Liver (tissue), 3 donors: ENCODE measurements at regions not wholly inside any gene's neighbourhood (a gene's known extent, or its start where the extent isn't known, plus 50 kb on each side); places are given as distances from the start of the nearest gene placed in this dataset.

Source experiments
- GABPA ChIP-seq, 2 donors: IDR thresholded peaks in 1 of 2; conservative IDR thresholded peaks in 1 of 2; 2 replicates each; pipeline ENCODE4 v1.6.1; 2016; ENCODE audit warnings: antibody characterized with exemption in 2 of 2, mild to moderate bottlenecking in 1 of 2, moderate library complexity in 1 of 2
- HNF4G ChIP-seq: IDR thresholded peaks from 2 replicates; pipeline ENCODE4 v1.6.1; 2016; ENCODE audit warnings: antibody characterized with exemption
- RAD21 ChIP-seq, 2 donors: IDR thresholded peaks; 2 replicates each; pipeline ENCODE4 v1.6.1; 2016; ENCODE audit warnings: antibody characterized with exemption in 2 of 2, mild to moderate bottlenecking in 2 of 2
- YY1 ChIP-seq: IDR thresholded peaks from 2 replicates; pipeline ENCODE4 v1.6.1; 2016; ENCODE audit warnings: antibody characterized with exemption, mild to moderate bottlenecking
- TF ChIP-seq, protein P1 (sequence below): fragments of 150-350 bp; IDR thresholded peaks from 2 replicates; pipeline ENCODE4 v1.5.1; 2017; ENCODE audit warnings: improper control_type of control experiment, low read depth, low read length; ENCODE audit not compliant: missing input control
- TF ChIP-seq, protein P2 (sequence below): IDR thresholded peaks from 2 replicates; pipeline ENCODE4 v1.6.1; 2016; ENCODE audit warnings: antibody characterized with exemption
- TF ChIP-seq, protein P3 (sequence below): IDR thresholded peaks from 2 replicates; pipeline ENCODE4 v1.6.1; 2016; ENCODE audit warnings: antibody characterized with exemption
- donor health status: healthy.
- donor health status: healthy.

DNA sequence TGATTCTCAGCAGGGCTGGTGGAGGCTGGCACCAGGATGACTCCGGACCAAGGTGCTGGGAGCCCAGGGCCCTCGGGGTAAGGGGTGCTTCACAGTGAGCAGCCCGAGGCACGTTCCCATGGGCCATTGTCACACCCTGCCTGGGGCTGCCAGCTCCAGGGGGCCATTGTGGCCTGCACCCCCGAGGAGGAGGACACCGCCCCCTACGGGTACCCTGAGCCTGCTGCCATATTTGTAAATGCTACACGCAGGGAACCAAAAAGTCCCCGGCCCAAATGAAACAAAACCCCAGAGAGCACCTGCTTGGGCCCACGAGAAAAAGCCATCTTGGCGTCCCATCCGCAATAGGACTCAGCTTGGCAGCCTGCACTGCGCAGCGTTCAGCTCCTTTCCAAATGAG is 64.7 kb upstream of the GATA5 start:
- TF ChIP-seq, protein P1, sequence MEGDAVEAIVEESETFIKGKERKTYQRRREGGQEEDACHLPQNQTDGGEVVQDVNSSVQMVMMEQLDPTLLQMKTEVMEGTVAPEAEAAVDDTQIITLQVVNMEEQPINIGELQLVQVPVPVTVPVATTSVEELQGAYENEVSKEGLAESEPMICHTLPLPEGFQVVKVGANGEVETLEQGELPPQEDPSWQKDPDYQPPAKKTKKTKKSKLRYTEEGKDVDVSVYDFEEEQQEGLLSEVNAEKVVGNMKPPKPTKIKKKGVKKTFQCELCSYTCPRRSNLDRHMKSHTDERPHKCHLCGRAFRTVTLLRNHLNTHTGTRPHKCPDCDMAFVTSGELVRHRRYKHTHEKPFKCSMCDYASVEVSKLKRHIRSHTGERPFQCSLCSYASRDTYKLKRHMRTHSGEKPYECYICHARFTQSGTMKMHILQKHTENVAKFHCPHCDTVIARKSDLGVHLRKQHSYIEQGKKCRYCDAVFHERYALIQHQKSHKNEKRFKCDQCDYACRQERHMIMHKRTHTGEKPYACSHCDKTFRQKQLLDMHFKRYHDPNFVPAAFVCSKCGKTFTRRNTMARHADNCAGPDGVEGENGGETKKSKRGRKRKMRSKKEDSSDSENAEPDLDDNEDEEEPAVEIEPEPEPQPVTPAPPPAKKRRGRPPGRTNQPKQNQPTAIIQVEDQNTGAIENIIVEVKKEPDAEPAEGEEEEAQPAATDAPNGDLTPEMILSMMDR: no peak
- TF ChIP-seq YY1 (no peak), HNF4G (no peak), GABPA (IDR thresholded peaks at IDR 0.05 in 1 of 2, conservative IDR thresholded peaks at IDR 0.05 in 1 of 2) (no peak), RAD21 (IDR thresholded peaks at IDR 0.05) (no peak)
- TF ChIP-seq, protein P2, sequence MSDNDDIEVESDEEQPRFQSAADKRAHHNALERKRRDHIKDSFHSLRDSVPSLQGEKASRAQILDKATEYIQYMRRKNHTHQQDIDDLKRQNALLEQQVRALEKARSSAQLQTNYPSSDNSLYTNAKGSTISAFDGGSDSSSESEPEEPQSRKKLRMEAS: no peak
- TF ChIP-seq, protein P3, sequence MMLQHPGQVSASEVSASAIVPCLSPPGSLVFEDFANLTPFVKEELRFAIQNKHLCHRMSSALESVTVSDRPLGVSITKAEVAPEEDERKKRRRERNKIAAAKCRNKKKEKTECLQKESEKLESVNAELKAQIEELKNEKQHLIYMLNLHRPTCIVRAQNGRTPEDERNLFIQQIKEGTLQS: no peak
